PFSK-1 (cell line): ENCODE measurements at regions not wholly inside any gene's neighbourhood (a gene's known extent, or its start where the extent isn't known, plus 50 kb on each side); places are given as distances from the start of the nearest gene placed in this dataset.

Source experiments
- FOXP2 ChIP-seq: optimal IDR thresholded peaks from 2 replicates; pipeline ENCODE3; 2011; ENCODE audit warnings: borderline replicate concordance, control low read depth, inconsistent platforms; ENCODE audit not compliant: insufficient read depth; ENCODE audit errors: extremely low read length, extremely low read depth
- POLR2AphosphoS5 ChIP-seq: IDR thresholded peaks from 2 replicates; pipeline ENCODE4 v1.6.1; 2012; ENCODE audit warnings: low read depth, mild to moderate bottlenecking, control low read depth, low read length, moderate library complexity
- REST ChIP-seq, 2 experiments: IDR thresholded peaks; 2 replicates each; pipeline versions ENCODE4 v1.6.1 to v1.8.0; 2011 to 2012; ENCODE audit warnings: low read depth in 2 of 2, low read length in 2 of 2, control low read depth in 1 of 2, inconsistent platforms in 1 of 2, mild to moderate bottlenecking in 1 of 2, moderate library complexity in 1 of 2; ENCODE audit not compliant: insufficient read depth in 1 of 2
- SIN3A ChIP-seq: IDR thresholded peaks from 2 replicates; pipeline ENCODE4 v1.6.1; 2012; ENCODE audit warnings: mild to moderate bottlenecking, low read length, moderate library complexity, borderline replicate concordance; ENCODE audit not compliant: insufficient read depth
- TAF1 ChIP-seq: IDR thresholded peaks from 2 replicates; pipeline ENCODE4 v1.6.1; 2012; ENCODE audit warnings: low read length, control low read depth, borderline replicate concordance; ENCODE audit not compliant: insufficient read depth

GRCh38 chr6:144782634-144783033 lies 497.5 kb downstream of the UTRN start:
- TF ChIP-seq FOXP2 (no peak), POLR2AphosphoS5 (no peak), SIN3A (no peak), TAF1 (no peak), REST (IDR thresholded peaks at IDR 0.05; ENCODE audit: insufficient read depth in 1 of 2, low read depth in 2 of 2, low read length in 2 of 2) (no peak)

GRCh38 chr6:144785056-144785455 lies 499.9 kb downstream of the UTRN start:
- no peak for TF ChIP-seq SIN3A
- TF ChIP-seq REST (IDR thresholded peaks at IDR 0.05; ENCODE audit: insufficient read depth in 1 of 2, low read depth in 2 of 2, low read length in 2 of 2), result no peak
- no peak for TF ChIP-seq FOXP2
- TF ChIP-seq POLR2AphosphoS5, result no peak
- no peak for TF ChIP-seq TAF1

- TF ChIP-seq TAF1 (no peak), SIN3A (no peak), FOXP2 (no peak), POLR2AphosphoS5 (no peak), REST (IDR thresholded peaks at IDR 0.05; ENCODE audit: insufficient read depth in 1 of 2, low read depth in 2 of 2, low read length in 2 of 2) (no peak)
Measured at GRCh38 chr6:144786825-144787224, 501.7 kb downstream of the UTRN start.

- TF ChIP-seq TAF1, result no peak
- no peak for TF ChIP-seq POLR2AphosphoS5
- TF ChIP-seq REST (IDR thresholded peaks at IDR 0.05; ENCODE audit: insufficient read depth in 1 of 2, low read depth in 2 of 2, low read length in 2 of 2), result no peak
- no peak for TF ChIP-seq FOXP2
- no peak for TF ChIP-seq SIN3A
Measured at GRCh38 chr6:144793744-144794143, 508.6 kb downstream of the UTRN start.

- TF ChIP-seq POLR2AphosphoS5 (no peak), TAF1 (no peak), REST (IDR thresholded peaks at IDR 0.05; ENCODE audit: insufficient read depth in 1 of 2, low read depth in 2 of 2, low read length in 2 of 2) (no peak), FOXP2 (no peak), SIN3A (no peak)
Measured at GRCh38 chr6:144796070-144796469, 510.9 kb downstream of the UTRN start.
